Stimulated activated CD4-positive, alpha-beta T cell treated with anti-CD3 and anti-CD28 coated beads, Interleukin-1b, Interleukin-23, amount 100 ng/mL, for 4 hours (primary cell): ENCODE measurements at regions not wholly inside any gene's neighbourhood (a gene's known extent, or its start where the extent isn't known, plus 50 kb on each side); places are given as distances from the start of the nearest gene placed in this dataset.
"Not testable (repeated sequence)": the region's sequence is repeated elsewhere in the genome, so short reads cannot be mapped to it uniquely, and the experiment has no call there.

Experiments used
- DNase-seq, 2 donors: peaks; one replicate each; pipeline ENCODE4 v3.0.0-alpha.2; 2020; ENCODE audit warnings: low read depth in 2 of 2

GRCh38 chr5:158606233-158606632, 493.5 kb downstream of the EBF1 start:
- no peak for DNase-seq

GRCh38 chr5:158602981-158603380, 496.7 kb downstream of the EBF1 start:
- DNase-seq: no peak

GRCh38 chr5:158601118-158601517, 498.6 kb downstream of the EBF1 start:
- DNase-seq: no peak

GRCh38 chr5:158600679-158601078, 499.0 kb downstream of the EBF1 start:
- no peak for DNase-seq

GRCh38 chr5:158599157-158599556, 500.6 kb downstream of the EBF1 start:
- DNase-seq: no peak

- DNase-seq: no peak
Measured at GRCh38 chr5:158594595-158595242, 505.0 kb downstream of the EBF1 start.

GRCh38 chr5:158593925-158594324, 505.8 kb downstream of the EBF1 start:
- no peak for DNase-seq

- no peak for DNase-seq
Measured at GRCh38 chr5:158591301-158591863, 508.3 kb downstream of the EBF1 start.

- no peak for DNase-seq
Measured at GRCh38 chr5:158590746-158591300, 508.9 kb downstream of the EBF1 start.

GRCh38 chr5:158589939-158590338, 509.8 kb downstream of the EBF1 start:
- DNase-seq: no peak

- no peak for DNase-seq
Measured at GRCh38 chr5:158588617-158589016, 511.1 kb downstream of the EBF1 start.

- no peak for DNase-seq
Measured at GRCh38 chr5:158586054-158586453, 513.7 kb downstream of the EBF1 start.

GRCh38 chr5:158582669-158583068, 517.0 kb downstream of the EBF1 start:
- DNase-seq: not testable (repeated sequence)

GRCh38 chr5:158573829-158574228, 525.9 kb downstream of the EBF1 start:
- DNase-seq: no peak

GRCh38 chr5:158570502-158570901, 529.2 kb downstream of the EBF1 start:
- DNase-seq: no peak

- DNase-seq: no peak
Measured at GRCh38 chr5:158569534-158569933, 530.2 kb downstream of the EBF1 start.

GRCh38 chr5:158565017-158565789, 534.5 kb downstream of the EBF1 start:
- DNase-seq: no peak

- DNase-seq: no peak
Measured at GRCh38 chr5:158563760-158564390, 535.8 kb downstream of the EBF1 start.

GRCh38 chr5:158561562-158562190, 538.0 kb downstream of the EBF1 start:
- DNase-seq: no peak

GRCh38 chr5:158560170-158560569, 539.5 kb downstream of the EBF1 start:
- no peak for DNase-seq

- no peak for DNase-seq
Measured at GRCh38 chr5:158559643-158560042, 540.1 kb downstream of the EBF1 start.

- DNase-seq: no peak
Measured at GRCh38 chr5:158559066-158559465, 540.6 kb downstream of the EBF1 start.
